Ovary (tissue), 3 donors: ENCODE measurements at regions not wholly inside any gene's neighbourhood (a gene's known extent, or its start where the extent isn't known, plus 50 kb on each side); places are given as distances from the start of the nearest gene placed in this dataset.

Experiments used
- CTCF ChIP-seq, 3 donors: fragments of 450-650 bp in 2 of 3; fragments of 200-600 bp in 1 of 3; IDR thresholded peaks; one replicate each; pipeline versions ENCODE4 v1.5.1 to v1.8.0; 2016 to 2022; ENCODE audit warnings: antibody characterized with exemption in 3 of 3, mild to moderate bottlenecking in 1 of 3
- EP300 ChIP-seq: sonication (generic); formaldehyde crosslinking; IDR thresholded peaks from one replicate; pipeline ENCODE4 v1.6.1; 2017; ENCODE audit warnings: antibody characterized with exemption
- donor health status: DM: no; HTN: no; CAD: no.

DNA sequence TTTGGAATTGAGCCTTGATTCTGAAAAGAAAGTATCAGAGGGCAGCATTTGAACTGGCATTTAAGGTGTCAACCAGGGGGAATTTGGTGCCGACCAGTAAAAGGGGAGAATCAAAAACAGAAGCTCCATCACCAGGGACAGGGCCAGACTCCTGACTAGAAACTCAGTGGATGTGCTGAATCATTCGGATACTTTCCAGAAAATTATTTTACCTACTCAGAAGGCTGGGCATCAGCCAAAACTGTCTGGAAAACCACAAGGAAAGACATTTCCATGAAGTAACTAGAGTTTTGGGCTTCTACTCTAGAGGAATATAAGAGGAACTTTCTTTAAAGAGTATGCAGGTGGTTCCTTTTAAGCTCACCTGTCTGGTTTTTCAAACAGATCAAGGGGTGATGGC is 756.6 kb downstream of the RNF144A start:
- no peak for TF ChIP-seq EP300
- no peak for TF ChIP-seq CTCF (IDR thresholded peaks at IDR 0.05)
